ENCODE measurements at regions not wholly inside any gene's neighbourhood (a gene's known extent, or its start where the extent isn't known, plus 50 kb on each side); places are given as distances from the start of the nearest gene placed in this dataset.
"Not testable (repeated sequence)": the region's sequence is repeated elsewhere in the genome, so short reads cannot be mapped to it uniquely, and the experiment has no call there.

- DNase-seq = no peak
These were observed 451.6 kb downstream of the SOX11 start for GRCh38 chr2:6143812-6144211.

- DNase-seq = not testable (repeated sequence)
These were observed 455.0 kb downstream of the SOX11 start for GRCh38 chr2:6147215-6147614.

DNA sequence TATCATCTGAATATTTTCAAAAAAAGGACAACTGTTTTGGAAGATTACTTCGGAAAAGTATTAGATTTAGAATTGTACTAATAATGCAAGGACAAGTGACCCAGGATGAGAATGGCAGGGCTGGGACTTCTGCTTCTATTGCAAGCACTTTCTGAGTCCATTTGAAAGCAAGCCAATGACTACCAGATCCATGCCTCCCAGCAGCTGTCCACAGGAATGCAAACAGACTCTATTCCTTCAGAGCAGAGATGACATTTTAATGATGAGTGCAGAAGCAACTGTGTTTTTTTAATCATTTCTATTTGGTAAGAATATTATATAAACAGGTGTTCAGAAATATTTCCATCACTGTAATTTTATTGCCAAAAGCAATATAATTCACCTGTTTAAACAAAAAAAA is 456.7 kb downstream of the SOX11 start:
- DNase-seq = no peak

GRCh38 chr2:6159606-6160005 is 467.4 kb downstream of the SOX11 start:
- DNase-seq = no peak

- no peak for DNase-seq
These were observed 471.7 kb downstream of the SOX11 start for GRCh38 chr2:6163932-6164331.

- no peak for DNase-seq
These were observed 473.0 kb downstream of the SOX11 start for GRCh38 chr2:6164986-6165747.

- DNase-seq = no peak
These were observed 475.5 kb downstream of the SOX11 start for GRCh38 chr2:6167592-6168138.

DNA sequence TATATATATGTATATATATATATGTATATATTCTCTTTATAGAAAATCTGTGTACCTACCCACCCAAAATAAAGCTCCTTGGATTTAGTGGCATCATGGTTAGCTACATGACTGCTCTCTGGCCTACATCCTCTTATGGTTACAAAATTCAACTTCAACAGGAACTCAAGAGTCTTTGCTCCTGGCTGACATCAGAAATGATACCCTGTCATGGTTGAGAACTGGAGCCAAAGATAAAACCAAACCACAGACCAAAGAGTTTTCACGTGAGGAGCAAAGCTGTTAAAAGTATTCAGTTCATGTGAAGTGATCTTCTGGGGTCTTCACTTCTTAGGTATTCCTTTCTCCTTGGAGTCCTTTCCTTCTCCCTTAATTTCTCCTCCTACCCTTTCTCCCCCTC is 476.3 kb downstream of the SOX11 start:
- DNase-seq = no peak

GRCh38 chr2:6171294-6171693 is 479.1 kb downstream of the SOX11 start:
- no peak for DNase-seq

GRCh38 chr2:6177811-6178210 is 485.6 kb downstream of the SOX11 start:
- no peak for DNase-seq

DNA sequence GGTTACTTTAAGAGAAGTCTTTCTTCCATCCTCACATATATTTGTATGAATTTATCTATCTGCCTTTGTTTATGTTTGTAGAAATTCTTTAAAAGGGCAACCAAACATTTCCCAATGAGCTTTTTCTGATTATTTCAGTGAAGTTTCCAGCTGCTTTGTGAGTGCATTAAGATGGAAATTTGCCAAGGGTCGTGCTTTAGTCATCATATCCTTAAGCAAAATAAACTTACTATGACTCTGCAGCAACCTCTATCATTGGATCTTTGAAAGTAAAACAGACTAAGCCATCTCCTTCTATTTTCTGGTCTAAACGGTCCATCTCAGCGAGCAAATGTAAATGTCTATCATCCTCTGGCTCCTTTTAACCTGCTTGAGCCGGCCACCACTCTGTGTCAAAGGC is 489.3 kb downstream of the SOX11 start:
- DNase-seq = no peak

DNA sequence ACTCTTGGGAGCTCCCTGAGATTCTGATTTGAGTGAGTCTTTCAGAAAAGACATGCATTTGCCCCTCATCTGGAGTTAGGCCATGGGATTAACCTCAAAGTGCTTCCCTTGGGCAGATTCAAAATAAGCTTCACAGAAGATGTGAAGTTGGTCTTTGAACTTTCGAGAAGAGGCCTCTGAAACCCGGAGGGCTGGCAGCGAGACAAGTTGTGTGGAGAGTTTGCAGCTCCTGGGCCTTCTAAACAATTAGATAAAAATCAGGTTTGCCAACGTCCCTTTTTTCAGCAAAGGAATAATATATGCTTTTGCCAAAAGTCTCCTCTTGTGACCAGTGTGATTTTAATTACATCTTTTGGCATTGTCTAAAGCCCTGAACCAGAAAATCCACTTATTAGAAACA is 489.7 kb downstream of the SOX11 start:
- DNase-seq = no peak

DNA sequence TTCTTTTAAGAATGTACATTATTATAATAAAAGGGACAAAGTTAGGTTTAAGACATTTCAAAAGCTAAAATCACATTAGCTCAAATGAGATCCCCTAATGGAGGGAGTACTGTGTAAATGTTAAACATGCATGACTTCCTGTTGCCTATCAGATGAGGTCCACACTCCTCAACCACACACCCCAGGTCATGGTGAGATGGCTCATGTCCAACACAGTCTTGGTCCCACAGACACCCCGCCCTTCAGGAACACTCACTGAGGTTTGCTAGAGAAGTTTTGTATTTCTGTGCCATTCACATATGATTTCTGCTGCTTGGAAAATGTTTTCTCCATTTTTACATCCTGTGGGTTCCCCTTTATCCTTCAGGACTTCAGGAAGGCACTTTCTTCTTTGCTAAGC is 491.0 kb downstream of the SOX11 start:
- DNase-seq = no peak

DNA sequence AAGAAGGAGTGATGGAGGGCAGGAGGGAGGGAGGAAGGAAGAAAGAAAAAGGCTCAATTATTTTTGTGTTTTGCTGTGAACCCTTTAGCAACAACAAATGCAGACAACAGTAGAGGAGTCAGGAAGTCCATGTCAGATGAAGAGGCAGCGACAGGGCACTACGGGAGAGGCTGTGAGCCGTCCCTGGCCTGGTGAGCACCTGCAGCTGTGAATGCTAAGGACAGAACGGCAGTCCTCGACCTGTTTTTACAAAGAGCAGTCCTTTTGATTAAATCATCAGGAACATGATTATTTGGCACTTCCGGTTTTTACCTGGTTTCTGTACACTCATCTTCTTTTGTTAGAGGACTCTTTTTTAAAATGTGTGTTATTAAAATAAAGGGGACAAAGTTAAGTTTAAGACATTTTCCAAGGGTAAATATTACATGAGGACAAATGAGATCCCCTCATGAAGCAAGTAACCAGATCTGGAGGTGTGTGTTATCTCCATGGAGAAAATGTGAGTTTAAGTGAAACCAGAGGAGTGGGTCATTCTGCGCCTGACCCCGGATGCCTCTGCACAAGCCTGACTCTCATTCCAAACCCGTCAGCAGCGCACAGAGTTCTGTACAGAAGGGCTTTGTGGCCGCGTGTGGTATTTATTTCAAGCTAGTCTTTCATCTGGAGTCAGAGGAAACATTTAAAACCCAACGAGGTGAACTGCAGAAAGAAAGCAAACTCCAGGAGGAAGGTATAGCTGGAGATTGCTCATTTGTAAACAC is 492.5 kb downstream of the SOX11 start:
- no peak for DNase-seq

- no peak for DNase-seq
These were observed 494.4 kb downstream of the SOX11 start for GRCh38 chr2:6186332-6187151.

DNA sequence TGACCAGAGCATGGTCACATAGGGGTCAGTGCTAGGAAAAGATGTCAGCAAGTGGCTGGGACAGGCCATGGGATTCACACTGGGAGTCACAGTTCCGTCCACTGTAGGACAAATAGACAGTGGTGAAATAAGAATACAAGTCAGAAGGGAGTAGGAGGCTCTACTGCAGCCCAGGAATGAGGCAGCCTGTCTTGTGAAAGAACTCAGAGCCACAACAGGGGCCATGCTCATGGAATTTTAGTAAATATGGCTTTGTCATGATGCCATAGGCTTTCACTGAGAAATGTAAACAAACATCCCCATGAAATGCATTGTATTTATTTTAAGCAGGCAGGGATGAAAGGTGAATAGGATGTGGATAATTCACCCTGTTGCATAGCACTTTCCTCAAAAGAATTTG is 504.3 kb downstream of the SOX11 start:
- DNase-seq = no peak

- not testable (repeated sequence) for DNase-seq
These were observed 506.3 kb downstream of the SOX11 start for GRCh38 chr2:6198370-6198919.

- DNase-seq = no peak
These were observed 510.6 kb downstream of the SOX11 start for GRCh38 chr2:6202756-6203155.

DNA sequence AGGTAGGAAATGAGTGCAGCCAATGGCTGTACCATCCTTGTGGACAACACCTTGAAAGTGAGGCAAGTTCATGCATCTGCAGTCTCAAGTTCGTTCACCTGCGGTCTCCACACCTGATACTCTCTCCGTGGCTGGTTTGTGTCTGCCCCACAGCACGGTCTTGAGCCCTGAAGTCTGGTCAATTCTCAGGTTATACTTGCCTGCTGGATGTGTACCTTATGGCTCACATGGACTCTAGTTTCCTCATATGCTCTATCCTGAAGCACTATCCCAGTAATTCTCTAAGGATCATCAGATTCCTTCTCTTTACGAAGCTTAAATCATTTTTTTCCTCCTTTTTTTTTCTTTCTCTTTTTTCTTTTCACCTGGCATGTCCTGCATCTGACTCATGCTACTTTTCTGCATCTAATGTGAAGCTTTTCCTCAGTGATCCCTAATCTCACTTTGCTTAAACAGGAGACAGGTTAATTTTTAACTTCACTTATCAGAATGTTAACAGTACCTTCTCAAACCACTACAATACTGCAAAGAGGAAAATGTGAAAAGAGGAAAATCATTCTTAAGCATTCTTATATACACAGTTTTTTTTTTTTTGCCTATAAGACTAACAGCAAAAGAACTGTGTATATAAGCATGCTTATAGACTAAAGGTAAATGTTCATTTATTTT is 511.2 kb downstream of the SOX11 start:
- no peak for DNase-seq

GRCh38 chr2:6206882-6207281 is 514.7 kb downstream of the SOX11 start:
- DNase-seq = no peak

DNA sequence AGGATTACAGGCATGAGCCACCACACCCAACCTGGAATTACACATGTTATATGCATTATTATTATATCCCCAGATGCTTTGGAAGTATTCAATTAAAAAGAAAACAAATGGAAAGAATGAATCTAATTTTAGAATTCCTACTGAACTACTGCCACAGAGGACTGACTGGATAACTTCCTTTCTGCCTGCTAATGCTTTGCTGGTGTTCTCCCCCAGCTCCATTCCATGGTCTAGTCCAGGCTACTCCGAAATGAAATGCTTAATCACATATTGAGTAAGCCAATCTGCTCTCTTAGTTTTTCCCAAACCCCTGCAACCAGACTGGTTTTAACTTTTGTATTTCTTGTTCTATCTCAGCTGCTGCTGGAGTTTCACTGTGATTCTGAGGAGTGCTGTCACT is 519.1 kb downstream of the SOX11 start:
- DNase-seq = no peak

- no peak for DNase-seq
These were observed 520.3 kb downstream of the SOX11 start for GRCh38 chr2:6212491-6212890.

Data from central memory CD4-positive, alpha-beta T cell (primary cell).